Dendritic cell treated with granulocyte-macrophage colony-stimulating factor and Interleukin-4, amounts not matched to agents 40 ng/mL and 50 ng/mL, for 4 days (primary cell): ENCODE measurements at regions not wholly inside any gene's neighbourhood (a gene's known extent, or its start where the extent isn't known, plus 50 kb on each side); places are given as distances from the start of the nearest gene placed in this dataset.
"Not testable (repeated sequence)": the region's sequence is repeated elsewhere in the genome, so short reads cannot be mapped to it uniquely, and the experiment has no call there.

Source experiments
- H3K27ac Mint-ChIP-seq: one replicate; pipeline ENCODE4 v1.8.0; 2022; ENCODE audit warnings: mild to moderate bottlenecking, mixed read lengths
- H3K27me3 Mint-ChIP-seq: one replicate; pipeline ENCODE4 v1.8.0; 2022; ENCODE audit warnings: mild to moderate bottlenecking, mixed read lengths
- H3K36me3 Mint-ChIP-seq: one replicate; pipeline ENCODE4 v1.8.0; 2022; ENCODE audit warnings: low read depth, mixed read lengths
- H3K4me1 Mint-ChIP-seq: one replicate; pipeline ENCODE4 v1.8.0; 2022; ENCODE audit warnings: low read depth, mixed read lengths
- H3K4me3 Mint-ChIP-seq: one replicate; pipeline ENCODE4 v1.8.0; 2022; ENCODE audit warnings: mild to moderate bottlenecking, moderate library complexity, mixed read lengths
- H3K9me3 Mint-ChIP-seq: one replicate; pipeline ENCODE4 v1.8.0; 2022; ENCODE audit warnings: mixed read lengths
- intact Hi-C: fragments of 100-400 bp; cut with micrococcal nuclease; formaldehyde crosslinking; loops from one replicate; pipeline ENCODE4 v1.15.0; 2022

DNA sequence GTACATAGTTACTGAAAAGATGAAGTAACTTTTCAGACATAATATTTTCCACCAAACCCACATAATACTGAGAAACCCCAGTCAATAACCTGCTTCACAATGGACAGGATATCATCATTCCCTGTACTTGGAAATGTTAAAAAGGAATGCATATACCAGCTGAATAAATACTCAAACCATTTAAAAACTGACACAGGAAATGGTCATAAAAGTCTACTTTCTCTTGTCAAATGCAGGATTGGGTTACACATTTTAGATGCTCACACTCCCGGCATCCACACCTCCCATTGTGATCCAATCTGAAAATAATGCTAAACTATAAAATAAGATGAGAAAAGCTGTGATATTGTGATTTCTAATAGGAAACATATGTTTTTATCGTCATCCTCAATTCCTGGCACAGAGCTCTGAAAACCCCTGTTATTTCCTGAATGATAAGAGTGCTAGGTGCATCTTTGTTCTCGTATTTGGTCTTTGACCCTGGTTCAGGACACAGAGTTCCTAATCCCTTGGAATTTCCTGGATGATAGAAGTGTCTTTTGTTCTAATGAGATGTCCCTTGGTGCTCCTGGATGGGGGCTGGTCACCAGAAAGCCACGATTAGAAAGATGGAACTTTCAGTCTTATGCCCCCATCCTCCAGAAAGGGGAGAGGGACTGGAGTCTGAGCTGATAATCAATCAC is 821.3 kb downstream of the TRIML1 start:
- no peak overlapping the region for H3K27ac Mint-ChIP-seq
- no peak overlapping the region for H3K4me3 Mint-ChIP-seq
- H3K36me3 Mint-ChIP-seq: no peaks in the 10 kb centered on the region
- intact Hi-C loops: no loop called here
- peaks cover 25% of the 10 kb centered on the region for H3K9me3 Mint-ChIP-seq
- H3K4me1 Mint-ChIP-seq: no peaks in the 10 kb centered on the region
- H3K27me3 Mint-ChIP-seq: no peaks in the 10 kb centered on the region

GRCh38 chr4:188971125-188971524 is 831.9 kb downstream of the TRIML1 start:
- Mint-ChIP-seq H3K36me3 (no peaks in the 10 kb centered on the region), H3K27me3 (no peaks in the 10 kb centered on the region), H3K4me1 (no peaks in the 10 kb centered on the region), H3K9me3 (no peaks in the 10 kb centered on the region), H3K4me3 (no peak overlapping the region), H3K27ac (no peak overlapping the region)
- intact Hi-C loops: no loop called here

- Mint-ChIP-seq H3K9me3 (no peaks in the 10 kb centered on the region), H3K27me3 (no peaks in the 10 kb centered on the region), H3K36me3 (no peaks in the 10 kb centered on the region), H3K4me1 (no peaks in the 10 kb centered on the region), H3K27ac (no peak overlapping the region), H3K4me3 (no peak overlapping the region)
- intact Hi-C loops: no loop called here
Observed at GRCh38 chr4:188975271-188975670, 836.0 kb downstream of the TRIML1 start.

DNA sequence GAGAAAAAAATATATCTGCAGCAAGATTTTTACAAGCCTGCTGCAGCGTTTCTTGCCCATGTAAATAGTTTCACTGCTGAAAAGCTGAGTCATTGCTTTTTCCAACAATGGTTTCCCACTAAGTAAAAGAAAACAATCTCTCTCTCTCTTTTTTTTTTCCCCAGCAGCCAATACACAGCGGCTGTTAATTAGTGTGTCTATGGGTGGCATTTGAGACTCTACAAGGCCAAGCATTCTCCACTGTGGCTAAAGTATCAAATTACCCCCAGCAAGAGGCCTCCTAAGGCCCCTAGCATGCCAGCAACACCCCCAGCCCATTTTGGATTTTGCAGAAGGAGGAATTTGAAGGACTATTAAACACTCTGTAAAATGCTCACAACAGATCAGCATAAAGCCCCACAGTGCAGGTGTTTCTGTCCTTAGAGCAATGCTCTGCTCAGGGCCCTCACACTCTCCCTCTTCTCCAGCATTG is 837.4 kb downstream of the TRIML1 start:
- no peak overlapping the region for H3K4me3 Mint-ChIP-seq
- no peaks in the 10 kb centered on the region for H3K4me1 Mint-ChIP-seq
- H3K36me3 Mint-ChIP-seq: no peaks in the 10 kb centered on the region
- H3K9me3 Mint-ChIP-seq: no peaks in the 10 kb centered on the region
- intact Hi-C loops: no loop called here
- H3K27ac Mint-ChIP-seq: no peak overlapping the region
- H3K27me3 Mint-ChIP-seq: no peaks in the 10 kb centered on the region

DNA sequence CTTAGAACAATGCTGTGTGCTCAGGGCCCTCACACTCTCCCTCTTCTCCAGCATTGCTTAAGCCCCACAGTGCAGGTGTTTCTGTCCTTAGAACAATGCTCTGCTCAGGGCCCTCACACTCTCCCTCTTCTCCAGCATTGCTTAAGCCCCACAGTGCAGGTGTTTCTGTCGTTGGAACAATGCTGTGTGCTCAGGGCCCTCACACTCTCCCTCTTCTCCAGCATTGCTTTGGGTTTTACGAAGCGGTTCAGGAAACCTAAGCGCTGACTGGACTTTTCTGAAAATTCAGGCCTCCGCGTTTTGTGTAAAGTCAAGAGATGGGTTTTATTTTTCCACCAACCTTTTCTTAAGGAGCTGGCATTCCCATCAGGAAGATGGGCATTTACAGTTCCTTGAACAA is 838.0 kb downstream of the TRIML1 start:
- intact Hi-C loops, H3K27me3 Mint-ChIP-seq, H3K27ac Mint-ChIP-seq, H3K9me3 Mint-ChIP-seq, H3K4me3 Mint-ChIP-seq, H3K4me1 Mint-ChIP-seq, H3K36me3 Mint-ChIP-seq: not testable (repeated sequence)

GRCh38 chr4:188984518-188984917 is 845.3 kb downstream of the TRIML1 start:
- H3K9me3 Mint-ChIP-seq: no peaks in the 10 kb centered on the region
- H3K27ac Mint-ChIP-seq: no peak overlapping the region
- H3K4me3 Mint-ChIP-seq: no peak overlapping the region
- H3K27me3 Mint-ChIP-seq: no peaks in the 10 kb centered on the region
- no peaks in the 10 kb centered on the region for H3K4me1 Mint-ChIP-seq
- H3K36me3 Mint-ChIP-seq: no peaks in the 10 kb centered on the region
- intact Hi-C loops: no loop called here

- Mint-ChIP-seq H3K4me3 (no peak overlapping the region), H3K27ac (no peak overlapping the region), H3K36me3 (no peaks in the 10 kb centered on the region), H3K27me3 (no peaks in the 10 kb centered on the region), H3K9me3 (no peaks in the 10 kb centered on the region), H3K4me1 (no peaks in the 10 kb centered on the region)
- intact Hi-C loops: no loop called here
Observed at GRCh38 chr4:188986271-188986689, 847.0 kb downstream of the TRIML1 start.

DNA sequence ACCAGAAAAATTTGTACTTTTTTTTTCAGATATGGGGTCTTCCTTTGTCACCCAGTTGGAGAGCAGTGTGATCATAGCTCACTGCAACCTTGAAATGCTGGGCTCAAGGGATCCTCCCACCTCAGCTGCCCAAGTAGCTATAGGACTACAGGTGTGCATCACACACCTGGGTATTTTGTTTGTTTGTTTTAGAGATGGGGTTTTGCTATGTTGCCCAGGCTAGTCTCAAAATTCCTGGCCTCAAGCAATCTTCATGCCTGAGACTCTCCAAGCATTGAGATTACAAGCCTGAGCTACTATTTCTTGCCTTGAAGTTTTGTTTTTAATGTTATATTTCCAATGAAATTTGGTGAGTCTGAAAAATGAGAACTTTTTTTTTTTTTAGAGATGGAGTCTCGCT is 847.8 kb downstream of the TRIML1 start:
- Mint-ChIP-seq H3K27me3 (no peaks in the 10 kb centered on the region), H3K4me1 (no peaks in the 10 kb centered on the region), H3K36me3 (no peaks in the 10 kb centered on the region), H3K4me3 (no peak overlapping the region), H3K27ac (no peak overlapping the region), H3K9me3 (no peaks in the 10 kb centered on the region)
- intact Hi-C loops: no loop called here

- H3K27me3 Mint-ChIP-seq: no peaks in the 10 kb centered on the region
- intact Hi-C loops: no loop called here
- no peaks in the 10 kb centered on the region for H3K4me1 Mint-ChIP-seq
- H3K4me3 Mint-ChIP-seq: no peak overlapping the region
- H3K36me3 Mint-ChIP-seq: no peaks in the 10 kb centered on the region
- no peaks in the 10 kb centered on the region for H3K9me3 Mint-ChIP-seq
- H3K27ac Mint-ChIP-seq: no peak overlapping the region
Observed at GRCh38 chr4:188988131-188988530, 848.9 kb downstream of the TRIML1 start.

DNA sequence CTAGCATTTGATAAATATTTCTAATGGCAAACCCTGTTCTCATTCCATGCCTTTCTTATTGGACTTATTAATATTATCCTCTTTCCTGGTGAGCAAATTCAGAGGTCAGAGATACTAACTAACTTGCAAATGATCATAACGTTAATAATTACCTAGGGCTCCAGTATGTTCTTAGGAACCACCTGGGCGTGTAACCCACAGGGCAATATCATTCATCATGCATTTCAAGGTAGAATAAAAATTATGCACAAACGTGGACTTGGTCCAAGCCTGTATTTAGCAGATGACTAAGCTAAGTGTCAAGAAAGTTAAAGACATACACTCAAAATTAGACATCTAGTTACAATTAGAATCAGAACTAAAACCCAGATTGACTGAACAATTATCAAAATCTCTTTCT is 850.1 kb downstream of the TRIML1 start:
- H3K4me3 Mint-ChIP-seq: no peak overlapping the region
- intact Hi-C loops: no loop called here
- H3K27me3 Mint-ChIP-seq: no peaks in the 10 kb centered on the region

DNA sequence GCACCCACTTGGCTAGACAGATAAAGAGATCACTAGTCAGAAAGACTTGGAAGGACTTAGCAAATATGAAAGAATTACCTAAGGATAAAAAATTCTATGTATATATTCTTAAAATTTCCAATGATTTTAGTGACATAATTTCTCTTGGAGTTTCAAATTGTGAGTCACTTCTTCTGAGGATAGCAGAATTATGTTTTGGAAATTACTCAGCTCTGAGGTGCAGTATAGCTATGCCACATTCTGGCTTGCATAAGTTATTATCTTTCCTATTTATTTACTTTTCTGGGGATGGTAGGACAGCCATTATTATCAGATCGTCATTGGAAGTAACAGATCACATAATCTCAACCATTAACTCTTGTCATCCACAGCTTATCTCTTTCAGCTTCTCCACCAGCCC is 853.5 kb downstream of the TRIML1 start:
- Mint-ChIP-seq H3K4me3 (no peak overlapping the region), H3K9me3 (no peaks in the 10 kb centered on the region), H3K27me3 (no peaks in the 10 kb centered on the region), H3K27ac (no peak overlapping the region), H3K36me3 (no peaks in the 10 kb centered on the region), H3K4me1 (no peaks in the 10 kb centered on the region)
- intact Hi-C loops: no loop called here

More for the DNA sequence above, 850.1 kb downstream of the TRIML1 start:
- no peaks in the 10 kb centered on the region for H3K36me3 Mint-ChIP-seq
- no peaks in the 10 kb centered on the region for H3K4me1 Mint-ChIP-seq
- no peak overlapping the region for H3K27ac Mint-ChIP-seq
- H3K9me3 Mint-ChIP-seq: no peaks in the 10 kb centered on the region

GRCh38 chr4:188993871-188994270 is 854.6 kb downstream of the TRIML1 start:
- peaks cover 7% of the 10 kb centered on the region for H3K9me3 Mint-ChIP-seq
- no peaks in the 10 kb centered on the region for H3K4me1 Mint-ChIP-seq
- H3K4me3 Mint-ChIP-seq: no peak overlapping the region
- no peaks in the 10 kb centered on the region for H3K36me3 Mint-ChIP-seq
- H3K27ac Mint-ChIP-seq: no peak overlapping the region
- intact Hi-C loops: no loop called here
- H3K27me3 Mint-ChIP-seq: no peaks in the 10 kb centered on the region

DNA sequence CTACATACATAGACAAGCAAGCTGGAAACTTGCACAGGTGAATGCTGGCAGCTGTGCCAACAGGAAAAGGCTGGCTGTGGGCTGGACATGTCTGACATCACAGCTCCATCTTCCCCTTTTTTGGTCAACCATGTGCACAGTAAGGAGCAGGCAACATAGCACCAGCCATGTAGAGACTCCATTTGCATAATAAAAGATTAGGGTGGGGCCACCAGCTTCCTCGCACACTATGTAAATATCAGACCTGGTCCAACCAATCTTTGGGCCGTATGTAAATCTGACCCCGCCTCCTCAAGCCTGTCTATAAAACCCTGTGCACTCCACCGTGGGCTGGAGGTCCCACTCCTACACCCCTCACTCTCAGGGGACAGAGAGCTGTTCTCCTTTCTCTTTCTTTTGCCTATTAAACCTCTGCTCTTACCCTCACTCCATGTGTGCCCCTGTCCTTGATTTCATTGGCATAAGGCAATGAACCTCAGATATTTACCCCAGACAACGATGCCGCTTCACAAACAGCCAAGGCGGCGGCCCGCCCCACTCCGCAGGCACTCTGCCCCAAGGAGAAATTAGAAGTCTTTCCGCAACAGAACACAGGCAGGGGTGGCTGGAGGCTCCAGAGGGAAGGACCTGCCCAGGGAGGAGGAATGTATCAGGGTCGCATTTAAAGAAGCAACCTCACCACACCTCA is 862.2 kb downstream of the TRIML1 start:
- Mint-ChIP-seq H3K27ac (no peak overlapping the region), H3K27me3 (no peaks in the 10 kb centered on the region), H3K9me3 (peaks cover 40% of the 10 kb centered on the region), H3K4me1 (no peaks in the 10 kb centered on the region), H3K4me3 (no peak overlapping the region), H3K36me3 (no peaks in the 10 kb centered on the region)
- intact Hi-C loops: no loop called here

DNA sequence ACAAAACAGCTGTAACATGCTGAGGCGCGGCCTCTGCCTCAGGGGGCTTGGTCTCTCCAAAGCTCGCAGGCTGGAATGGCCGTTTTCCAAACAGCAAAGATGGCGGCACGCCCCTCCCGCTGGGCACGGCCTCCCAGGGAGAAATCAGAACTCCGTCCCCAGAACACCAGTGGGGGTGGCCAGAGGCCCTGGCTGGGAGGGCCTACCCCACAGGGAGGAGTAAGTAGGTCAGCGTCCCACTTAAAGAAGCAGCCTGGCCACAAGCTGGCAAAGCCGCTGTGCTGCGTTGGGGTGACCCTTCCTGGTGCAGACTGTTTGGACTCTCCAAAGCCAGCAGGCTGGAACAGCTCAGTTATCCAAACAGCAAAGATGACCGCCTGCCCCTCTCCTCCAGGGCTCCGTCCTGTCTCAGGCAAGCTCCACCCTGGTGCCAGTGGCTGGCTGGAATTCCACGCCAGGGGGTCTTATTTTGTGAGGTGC is 862.8 kb downstream of the TRIML1 start:
- H3K4me1 Mint-ChIP-seq: no peaks in the 10 kb centered on the region
- no peaks in the 10 kb centered on the region for H3K36me3 Mint-ChIP-seq
- intact Hi-C loops: no loop called here
- no peak overlapping the region for H3K4me3 Mint-ChIP-seq
- H3K27ac Mint-ChIP-seq: no peak overlapping the region
- no peaks in the 10 kb centered on the region for H3K27me3 Mint-ChIP-seq
- peaks cover 40% of the 10 kb centered on the region for H3K9me3 Mint-ChIP-seq

- Mint-ChIP-seq H3K27me3 (no peaks in the 10 kb centered on the region), H3K27ac (no peak overlapping the region), H3K36me3 (no peaks in the 10 kb centered on the region), H3K4me3 (no peak overlapping the region), H3K4me1 (no peaks in the 10 kb centered on the region), H3K9me3 (peaks cover 44% of the 10 kb centered on the region)
- intact Hi-C loops: no loop called here
Observed at GRCh38 chr4:189002475-189002874, 863.2 kb downstream of the TRIML1 start.
